A549 (cell line): ENCODE measurements at regions not wholly inside any gene's neighbourhood (a gene's known extent, or its start where the extent isn't known, plus 50 kb on each side); places are given as distances from the start of the nearest gene placed in this dataset.

Experiments
- ATAC-seq, 2 experiments: fragments of 200-7000 bp in 1 of 2; fragments of >200 bp in 1 of 2; cut with Nextera tagmentation in 1 of 2; cut with Tn5 transposase in 1 of 2; 3 replicates each; pipeline versions ENCODE4 v1.8.0 to v1.9.1; 2018 to 2020; ENCODE audit warnings: mild to moderate bottlenecking in 1 of 2, moderate library complexity in 1 of 2
- CTCF ChIA-PET: fragments of 300-600 bp; sonication (Branson Sonifier 250); formaldehyde crosslinking; extraction: SDS; loops from one replicate; lab custom pipeline; 2021; ENCODE audit warnings: antibody characterized with exemption, inconsistent platforms; lab: Yijun Ruan, JAX
- POLR2A ChIA-PET: fragments of 350-600 bp; formaldehyde crosslinking; extraction: SDS; loops from one replicate; lab custom pipeline; 2021; ENCODE audit warnings: antibody characterized with exemption, inconsistent platforms; lab: Yijun Ruan, JAX
- DNase-seq, 2 experiments: peaks; one replicate each; pipeline versions ENCODE4 v3.0.0 to v3.0.0-alpha.2; 2011 to 2016; ENCODE audit warnings: low read depth in 1 of 2, low spot score in 1 of 2
- FAIRE-seq: peaks from 2 replicates; lab custom pipeline; 2011; peaks lifted over from hg19 to GRCh38; lab: Jason Lieb, UNC
- H3K27ac ChIP-seq, 2 experiments: fragments of >200 bp; sonication (Bioruptor Twin); formaldehyde crosslinking; 3 replicates each; pipeline ENCODE4 v1.5.1; 2016 to 2017
- H3K4me1 ChIP-seq: fragments of >200 bp; sonication (Bioruptor Twin); formaldehyde crosslinking; 3 replicates; pipeline ENCODE4 v1.6.1; 2016
- H3K4me2 ChIP-seq: fragments of >200 bp; sonication (Bioruptor Twin); formaldehyde crosslinking; 3 replicates; pipeline ENCODE4 v1.6.1; 2016
- H3K4me3 ChIP-seq: fragments of >200 bp; sonication (Bioruptor Twin); formaldehyde crosslinking; 3 replicates; pipeline ENCODE4 v1.5.1; 2016
- H3K9me3 ChIP-seq: fragments of >200 bp; sonication (Bioruptor Twin); formaldehyde crosslinking; 3 replicates; pipeline ENCODE4 v1.6.1; 2016
- CBX8 ChIP-seq: fragments of 200-600 bp; sonication (generic); IDR thresholded peaks from 2 replicates; pipeline ENCODE4 v1.6.1; 2016
- CHD2 ChIP-seq: fragments of 150-350 bp; IDR thresholded peaks from 2 replicates; pipeline ENCODE4 v1.6.1; 2014; ENCODE audit warnings: low read length; ENCODE audit not compliant: partially characterized antibody
- CHD4 ChIP-seq: fragments of 200-600 bp; sonication (generic); IDR thresholded peaks from 2 replicates; pipeline ENCODE4 v1.6.1; 2016; ENCODE audit warnings: antibody characterized with exemption, mild to moderate bottlenecking, borderline replicate concordance
- ESRRA ChIP-seq: fragments of 150-350 bp; IDR thresholded peaks from 2 replicates; pipeline ENCODE4 v1.6.1; 2014; ENCODE audit warnings: mild to moderate bottlenecking, low read length, borderline replicate concordance
- FOSL2 ChIP-seq, 2 experiments: fragments of 450-650 bp in 1 of 2; fragments of >200 bp in 1 of 2; sonication (Bioruptor Twin) in 1 of 2; formaldehyde crosslinking; IDR thresholded peaks; 2 replicates each; pipeline versions ENCODE4 v1.5.0 to v1.6.1; 2016 to 2020; ENCODE audit warnings: mild to moderate bottlenecking in 1 of 2, moderate library complexity in 1 of 2
- FOXS1 ChIP-seq: fragments of 250-450 bp; sonication (Bioruptor Pico); IDR thresholded peaks from 2 replicates; pipeline ENCODE4 v1.5.0; 2020; ENCODE audit warnings: mild to moderate bottlenecking, moderate library complexity
- GATA3 ChIP-seq: IDR thresholded peaks from 2 replicates; pipeline ENCODE4 v1.6.1; 2012; ENCODE audit warnings: borderline replicate concordance
- HOXB13 ChIP-seq: fragments of 250-450 bp; sonication (Bioruptor Pico); IDR thresholded peaks from 2 replicates; pipeline ENCODE4 v1.5.0; 2020; ENCODE audit warnings: low read depth, mild to moderate bottlenecking, moderate library complexity
- JUNB ChIP-seq: fragments of >200 bp; sonication (Bioruptor Twin); formaldehyde crosslinking; IDR thresholded peaks from 2 replicates; pipeline ENCODE4 v1.6.1; 2016
- KDM5A ChIP-seq: fragments of 200-600 bp; sonication (generic); IDR thresholded peaks from 2 replicates; pipeline ENCODE4 v1.6.1; 2016; ENCODE audit warnings: antibody characterized with exemption, mild to moderate bottlenecking
- NPAS2 ChIP-seq: fragments of 250-450 bp; sonication (Bioruptor Pico); IDR thresholded peaks from 2 replicates; pipeline ENCODE4 v1.8.0; 2022; ENCODE audit warnings: mild to moderate bottlenecking, moderate library complexity, borderline replicate concordance
- RARB ChIP-seq: fragments of 250-450 bp; sonication (Bioruptor Pico); IDR thresholded peaks from 2 replicates; pipeline ENCODE4 v1.8.0; 2021; ENCODE audit warnings: mild to moderate bottlenecking, moderate library complexity
- RCOR1 ChIP-seq: fragments of 150-350 bp; IDR thresholded peaks from 2 replicates; pipeline ENCODE4 v1.6.1; 2014; ENCODE audit warnings: antibody characterized with exemption, low read length, low read depth
- RNF2 ChIP-seq: fragments of 200-600 bp; sonication (generic); IDR thresholded peaks from 2 replicates; pipeline ENCODE4 v1.6.1; 2016; ENCODE audit warnings: low read depth, mild to moderate bottlenecking, antibody characterized with exemption, moderate library complexity, borderline replicate concordance
- SMC3 ChIP-seq: fragments of >200 bp; sonication (Bioruptor Twin); formaldehyde crosslinking; IDR thresholded peaks from 3 replicates; pipeline ENCODE4 v1.6.1; 2018; ENCODE audit warnings: inconsistent platforms
- SREBF2 ChIP-seq: fragments of 450-650 bp; IDR thresholded peaks from 2 replicates; pipeline ENCODE4 v1.6.1; 2014; ENCODE audit warnings: mild to moderate bottlenecking, moderate library complexity
- TFCP2L1 ChIP-seq: fragments of 250-450 bp; sonication (Bioruptor Pico); IDR thresholded peaks from 2 replicates; pipeline ENCODE4 v1.5.0; 2021; ENCODE audit warnings: mild to moderate bottlenecking
- TP53 ChIP-seq: fragments of 250-450 bp; sonication (Bioruptor Pico); IDR thresholded peaks from 2 replicates; pipeline ENCODE4 v1.5.0; 2021; ENCODE audit warnings: mild to moderate bottlenecking, moderate library complexity
- WGBS: methylation state at CpG from one replicate; pipeline ENCODE4 v1.1.6; 2017; ENCODE audit errors: missing lambda C conversion rate; 5-methylcytosine and 5-hydroxymethylcytosine counted together
- TF ChIP-seq, protein P1 (sequence below): fragments of 150-350 bp; IDR thresholded peaks from 2 replicates; pipeline ENCODE4 v1.6.1; 2014; ENCODE audit warnings: low read depth, mild to moderate bottlenecking, low read length
- TF ChIP-seq, protein P2 (sequence below): fragments of 450-650 bp; IDR thresholded peaks from 2 replicates; pipeline ENCODE4 v1.6.1; 2014; ENCODE audit warnings: antibody characterized with exemption
- TF ChIP-seq, protein P3 (sequence below): fragments of 250-450 bp; sonication (Bioruptor Pico); IDR thresholded peaks from 2 replicates; pipeline ENCODE4 v1.5.0; 2020; ENCODE audit warnings: low read depth, mild to moderate bottlenecking, moderate library complexity
- TF ChIP-seq, protein P4 (sequence below): fragments of >200 bp; sonication (Bioruptor Twin); formaldehyde crosslinking; IDR thresholded peaks from 3 replicates; pipeline ENCODE4 v1.5.1; 2016
- TF ChIP-seq, protein P5 (sequence below): IDR thresholded peaks from 2 replicates; pipeline ENCODE4 v1.6.1; 2012
- TF ChIP-seq, protein P6 (sequence below): fragments of 250-450 bp; sonication (Bioruptor Pico); IDR thresholded peaks from 2 replicates; pipeline ENCODE4 v1.5.0; 2021; ENCODE audit warnings: mild to moderate bottlenecking, moderate library complexity, borderline replicate concordance

DNA sequence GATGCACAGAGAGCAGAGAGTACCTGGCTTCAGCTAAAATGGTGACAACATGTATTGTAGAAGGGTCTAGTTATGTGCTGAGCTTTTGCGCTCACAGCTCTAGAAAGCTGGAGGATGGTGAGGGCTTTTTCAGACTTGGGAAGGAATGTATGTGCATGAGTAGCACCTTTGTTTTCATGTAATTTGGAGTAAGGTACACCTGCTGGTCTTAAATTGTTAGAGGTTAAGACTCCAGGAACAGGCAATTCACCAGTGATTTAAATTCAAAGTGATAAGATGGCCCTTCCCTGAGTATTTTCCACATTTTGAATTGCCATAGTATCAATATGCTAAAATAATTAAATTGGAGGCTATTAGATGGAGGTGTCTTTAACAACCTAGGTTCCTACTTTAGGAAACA lies 436.4 kb upstream of the GOLIM4 start:
- no peak for DNase-seq
- no peak overlapping the region for H3K4me3 ChIP-seq
- FAIRE-seq: no peak
- no peak for ATAC-seq
- no peak overlapping the region for H3K4me2 ChIP-seq
- TF ChIP-seq FOSL2 (IDR thresholded peaks at IDR 0.05) (no peak), FOSL2 (CRISPR knock-in tag; IDR thresholded peaks at IDR 0.05) (no peak), GATA3 (no peak), ESRRA (no peak), TFCP2L1 (CRISPR knock-in tag) (no peak), CHD2 (no peak), RNF2 (no peak), KDM5A (no peak), RCOR1 (no peak), HOXB13 (CRISPR knock-in tag) (no peak), SMC3 (no peak), JUNB (no peak), FOXS1 (CRISPR knock-in tag) (no peak), RARB (CRISPR knock-in tag) (no peak), CBX8 (no peak)
- TF ChIP-seq, protein P1, sequence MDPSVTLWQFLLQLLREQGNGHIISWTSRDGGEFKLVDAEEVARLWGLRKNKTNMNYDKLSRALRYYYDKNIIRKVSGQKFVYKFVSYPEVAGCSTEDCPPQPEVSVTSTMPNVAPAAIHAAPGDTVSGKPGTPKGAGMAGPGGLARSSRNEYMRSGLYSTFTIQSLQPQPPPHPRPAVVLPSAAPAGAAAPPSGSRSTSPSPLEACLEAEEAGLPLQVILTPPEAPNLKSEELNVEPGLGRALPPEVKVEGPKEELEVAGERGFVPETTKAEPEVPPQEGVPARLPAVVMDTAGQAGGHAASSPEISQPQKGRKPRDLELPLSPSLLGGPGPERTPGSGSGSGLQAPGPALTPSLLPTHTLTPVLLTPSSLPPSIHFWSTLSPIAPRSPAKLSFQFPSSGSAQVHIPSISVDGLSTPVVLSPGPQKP: no peak
- TF ChIP-seq, protein P2, sequence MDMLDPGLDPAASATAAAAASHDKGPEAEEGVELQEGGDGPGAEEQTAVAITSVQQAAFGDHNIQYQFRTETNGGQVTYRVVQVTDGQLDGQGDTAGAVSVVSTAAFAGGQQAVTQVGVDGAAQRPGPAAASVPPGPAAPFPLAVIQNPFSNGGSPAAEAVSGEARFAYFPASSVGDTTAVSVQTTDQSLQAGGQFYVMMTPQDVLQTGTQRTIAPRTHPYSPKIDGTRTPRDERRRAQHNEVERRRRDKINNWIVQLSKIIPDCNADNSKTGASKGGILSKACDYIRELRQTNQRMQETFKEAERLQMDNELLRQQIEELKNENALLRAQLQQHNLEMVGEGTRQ: no peak
- TF ChIP-seq, protein P3, sequence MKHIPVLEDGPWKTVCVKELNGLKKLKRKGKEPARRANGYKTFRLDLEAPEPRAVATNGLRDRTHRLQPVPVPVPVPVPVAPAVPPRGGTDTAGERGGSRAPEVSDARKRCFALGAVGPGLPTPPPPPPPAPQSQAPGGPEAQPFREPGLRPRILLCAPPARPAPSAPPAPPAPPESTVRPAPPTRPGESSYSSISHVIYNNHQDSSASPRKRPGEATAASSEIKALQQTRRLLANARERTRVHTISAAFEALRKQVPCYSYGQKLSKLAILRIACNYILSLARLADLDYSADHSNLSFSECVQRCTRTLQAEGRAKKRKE (CRISPR knock-in tag): no peak
- H3K27ac ChIP-seq: no peak overlapping the region
- 0% methylated on average over 1 of the region's 1 CpG for WGBS
- ChIA-PET POLR2A (no interaction called here), CTCF (no interaction called here)
- H3K9me3 ChIP-seq: no peaks in the 10 kb centered on the region
- no peaks in the 10 kb centered on the region for H3K4me1 ChIP-seq

DNA sequence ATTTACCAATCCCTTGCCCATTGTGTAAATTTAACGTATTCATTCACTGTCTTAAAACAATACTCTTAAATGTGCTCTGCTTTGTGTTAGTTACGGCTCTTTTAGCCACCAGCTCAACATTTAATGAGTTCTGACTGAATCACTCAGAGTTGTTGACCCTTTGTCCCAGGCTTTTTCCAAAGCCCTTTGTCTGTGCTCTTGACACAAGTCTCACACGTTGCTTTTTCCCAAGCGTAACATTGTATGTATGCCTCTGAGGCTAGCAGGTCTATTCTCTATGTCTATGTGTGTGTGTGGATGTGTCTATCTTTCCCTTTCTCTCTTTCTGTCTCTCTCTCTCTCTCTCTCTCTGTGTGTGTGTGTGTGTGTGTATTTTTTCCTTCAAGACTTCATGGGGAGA lies 435.4 kb upstream of the GOLIM4 start:
- H3K4me2 ChIP-seq: no peak overlapping the region
- FAIRE-seq: no peak
- no peak for ATAC-seq
- TF ChIP-seq, protein P4, sequence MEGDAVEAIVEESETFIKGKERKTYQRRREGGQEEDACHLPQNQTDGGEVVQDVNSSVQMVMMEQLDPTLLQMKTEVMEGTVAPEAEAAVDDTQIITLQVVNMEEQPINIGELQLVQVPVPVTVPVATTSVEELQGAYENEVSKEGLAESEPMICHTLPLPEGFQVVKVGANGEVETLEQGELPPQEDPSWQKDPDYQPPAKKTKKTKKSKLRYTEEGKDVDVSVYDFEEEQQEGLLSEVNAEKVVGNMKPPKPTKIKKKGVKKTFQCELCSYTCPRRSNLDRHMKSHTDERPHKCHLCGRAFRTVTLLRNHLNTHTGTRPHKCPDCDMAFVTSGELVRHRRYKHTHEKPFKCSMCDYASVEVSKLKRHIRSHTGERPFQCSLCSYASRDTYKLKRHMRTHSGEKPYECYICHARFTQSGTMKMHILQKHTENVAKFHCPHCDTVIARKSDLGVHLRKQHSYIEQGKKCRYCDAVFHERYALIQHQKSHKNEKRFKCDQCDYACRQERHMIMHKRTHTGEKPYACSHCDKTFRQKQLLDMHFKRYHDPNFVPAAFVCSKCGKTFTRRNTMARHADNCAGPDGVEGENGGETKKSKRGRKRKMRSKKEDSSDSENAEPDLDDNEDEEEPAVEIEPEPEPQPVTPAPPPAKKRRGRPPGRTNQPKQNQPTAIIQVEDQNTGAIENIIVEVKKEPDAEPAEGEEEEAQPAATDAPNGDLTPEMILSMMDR: no peak
- TF ChIP-seq FOSL2 (IDR thresholded peaks at IDR 0.05) (no peak), FOSL2 (CRISPR knock-in tag; IDR thresholded peaks at IDR 0.05) (no peak), RARB (CRISPR knock-in tag) (no peak), NPAS2 (no peak), FOXS1 (CRISPR knock-in tag) (no peak), HOXB13 (CRISPR knock-in tag) (no peak), SREBF2 (no peak), CHD4 (no peak), TP53 (no peak)
- TF ChIP-seq, protein P5, sequence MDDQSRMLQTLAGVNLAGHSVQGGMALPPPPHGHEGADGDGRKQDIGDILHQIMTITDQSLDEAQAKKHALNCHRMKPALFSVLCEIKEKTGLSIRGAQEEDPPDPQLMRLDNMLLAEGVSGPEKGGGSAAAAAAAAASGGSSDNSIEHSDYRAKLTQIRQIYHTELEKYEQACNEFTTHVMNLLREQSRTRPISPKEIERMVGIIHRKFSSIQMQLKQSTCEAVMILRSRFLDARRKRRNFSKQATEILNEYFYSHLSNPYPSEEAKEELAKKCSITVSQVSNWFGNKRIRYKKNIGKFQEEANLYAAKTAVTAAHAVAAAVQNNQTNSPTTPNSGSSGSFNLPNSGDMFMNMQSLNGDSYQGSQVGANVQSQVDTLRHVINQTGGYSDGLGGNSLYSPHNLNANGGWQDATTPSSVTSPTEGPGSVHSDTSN: no peak
- TF ChIP-seq, protein P6, sequence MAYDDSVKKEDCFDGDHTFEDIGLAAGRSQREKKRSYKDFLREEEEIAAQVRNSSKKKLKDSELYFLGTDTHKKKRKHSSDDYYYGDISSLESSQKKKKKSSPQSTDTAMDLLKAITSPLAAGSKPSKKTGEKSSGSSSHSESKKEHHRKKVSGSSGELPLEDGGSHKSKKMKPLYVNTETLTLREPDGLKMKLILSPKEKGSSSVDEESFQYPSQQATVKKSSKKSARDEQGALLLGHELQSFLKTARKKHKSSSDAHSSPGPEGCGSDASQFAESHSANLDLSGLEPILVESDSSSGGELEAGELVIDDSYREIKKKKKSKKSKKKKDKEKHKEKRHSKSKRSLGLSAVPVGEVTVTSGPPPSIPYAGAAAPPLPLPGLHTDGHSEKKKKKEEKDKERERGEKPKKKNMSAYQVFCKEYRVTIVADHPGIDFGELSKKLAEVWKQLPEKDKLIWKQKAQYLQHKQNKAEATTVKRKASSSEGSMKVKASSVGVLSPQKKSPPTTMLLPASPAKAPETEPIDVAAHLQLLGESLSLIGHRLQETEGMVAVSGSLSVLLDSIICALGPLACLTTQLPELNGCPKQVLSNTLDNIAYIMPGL (CRISPR knock-in tag): no peak
- POLR2A ChIA-PET: no interaction called here
- H3K9me3 ChIP-seq: no peaks in the 10 kb centered on the region
- 35% methylated on average over 4 of the region's 4 CpGs for WGBS
- no peak overlapping the region for H3K27ac ChIP-seq
- H3K4me1 ChIP-seq: no peaks in the 10 kb centered on the region
- CTCF ChIA-PET: no interaction called here
- DNase-seq: no peak
- no peak overlapping the region for H3K4me3 ChIP-seq
